ENCODE measurements at regions not wholly inside any gene's neighbourhood (a gene's known extent, or its start where the extent isn't known, plus 50 kb on each side); places are given as distances from the start of the nearest gene placed in this dataset.

- Histone ChIP-seq H3K4me3 (no peak overlapping the region), H3K27ac (no peak overlapping the region), H3K36me3 (replicated peaks; ENCODE audit: insufficient read depth, low read depth) (no peaks in the 10 kb centered on the region), H3K27me3 (no peaks in the 10 kb centered on the region), H4K20me1 (ENCODE audit: insufficient read depth, poor library complexity, severe bottlenecking) (no peaks in the 10 kb centered on the region), H2AFZ (no peak overlapping the region), H3K4me1 (ENCODE audit: insufficient read depth) (no peaks in the 10 kb centered on the region), H3K9me3 (ENCODE audit: low read depth) (no peaks in the 10 kb centered on the region), H3K79me2 (no peaks in the 10 kb centered on the region), H3K4me2 (no peak overlapping the region), H3K9me2 (replicated peaks; ENCODE audit: insufficient read depth) (no peaks in the 10 kb centered on the region)
- 94% methylated on average over 4 of the region's 4 CpGs for WGBS (ENCODE audit: low lambda C conversion rate, missing lambda C conversion rate)
- no peak for TF ChIP-seq EZH2 (IDR thresholded peaks at IDR 0.05; ENCODE audit: borderline replicate concordance)
- no peak for TF ChIP-seq EZH2phosphoT487 (IDR thresholded peaks at IDR 0.05; ENCODE audit: low read depth, severe bottlenecking, unreplicated experiment)
- no peak for TF ChIP-seq CTCF (IDR thresholded peaks at IDR 0.05; ENCODE audit: poor library complexity)
- DNase-seq (ENCODE audit: low spot score): no peak
Observed at GRCh38 chr12:71011261-71011660, 90.7 kb upstream of the PTPRR start.

DNA sequence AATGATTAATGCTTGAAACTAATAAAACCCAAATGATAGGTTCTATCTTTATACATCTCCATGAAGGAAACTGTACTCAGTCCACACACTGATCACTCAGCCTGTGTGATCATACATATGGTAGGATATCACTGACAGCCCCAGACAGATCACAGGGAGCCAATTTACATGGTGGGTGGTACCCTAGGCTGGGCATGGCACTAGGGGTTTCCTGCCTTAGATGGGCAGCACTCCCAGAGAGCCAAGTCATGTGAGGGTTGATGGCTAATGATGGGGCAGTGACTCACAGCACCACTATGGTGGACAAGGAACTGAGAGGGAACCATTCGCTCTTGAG is 89.6 kb upstream of the PTPRR start:
- no peak overlapping the region for H3K27ac ChIP-seq
- H3K36me3 ChIP-seq (replicated peaks; ENCODE audit: insufficient read depth, low read depth): no peaks in the 10 kb centered on the region
- TF ChIP-seq CTCF (IDR thresholded peaks at IDR 0.05; ENCODE audit: poor library complexity): no peak
- TF ChIP-seq EZH2phosphoT487 (IDR thresholded peaks at IDR 0.05; ENCODE audit: low read depth, severe bottlenecking, unreplicated experiment): no peak
- TF ChIP-seq EZH2 (IDR thresholded peaks at IDR 0.05; ENCODE audit: borderline replicate concordance): no peak
- 95% methylated on average over 1 of the region's 1 CpG for WGBS (ENCODE audit: low lambda C conversion rate, missing lambda C conversion rate)
- no peak overlapping the region for H2AFZ ChIP-seq
- H3K4me1 ChIP-seq (ENCODE audit: insufficient read depth): no peaks in the 10 kb centered on the region
- DNase-seq (ENCODE audit: low spot score): no peak
- H3K4me2 ChIP-seq: no peak overlapping the region
- H3K9me2 ChIP-seq (replicated peaks; ENCODE audit: insufficient read depth): no peaks in the 10 kb centered on the region
- no peaks in the 10 kb centered on the region for H3K27me3 ChIP-seq
- H4K20me1 ChIP-seq (ENCODE audit: insufficient read depth, poor library complexity, severe bottlenecking): no peaks in the 10 kb centered on the region
- H3K9me3 ChIP-seq (ENCODE audit: low read depth): no peaks in the 10 kb centered on the region
- H3K79me2 ChIP-seq: no peaks in the 10 kb centered on the region
- H3K4me3 ChIP-seq: no peak overlapping the region

GRCh38 chr12:71009430-71010142 is 89.0 kb upstream of the PTPRR start:
- H3K27me3 ChIP-seq: no peaks in the 10 kb centered on the region
- no peaks in the 10 kb centered on the region for H3K79me2 ChIP-seq
- no peak overlapping the region for H3K4me2 ChIP-seq
- no peaks in the 10 kb centered on the region for H4K20me1 ChIP-seq (ENCODE audit: insufficient read depth, poor library complexity, severe bottlenecking)
- DNase-seq (ENCODE audit: low spot score): no peak
- no peak overlapping the region for H3K27ac ChIP-seq
- H3K9me2 ChIP-seq (replicated peaks; ENCODE audit: insufficient read depth): no peaks in the 10 kb centered on the region
- H3K36me3 ChIP-seq (replicated peaks; ENCODE audit: insufficient read depth, low read depth): no peaks in the 10 kb centered on the region
- no peak overlapping the region for H3K4me3 ChIP-seq
- TF ChIP-seq CTCF (IDR thresholded peaks at IDR 0.05; ENCODE audit: poor library complexity): no peak
- no peak for TF ChIP-seq EZH2phosphoT487 (IDR thresholded peaks at IDR 0.05; ENCODE audit: low read depth, severe bottlenecking, unreplicated experiment)
- TF ChIP-seq EZH2 (IDR thresholded peaks at IDR 0.05; ENCODE audit: borderline replicate concordance): no peak
- WGBS (ENCODE audit: low lambda C conversion rate, missing lambda C conversion rate): 58% methylated on average over 6 of the region's 6 CpGs
- no peaks in the 10 kb centered on the region for H3K9me3 ChIP-seq (ENCODE audit: low read depth)
- H3K4me1 ChIP-seq (ENCODE audit: insufficient read depth): no peaks in the 10 kb centered on the region
- no peak overlapping the region for H2AFZ ChIP-seq
